Smooth muscle cell (in vitro differentiated cells): ENCODE measurements at regions not wholly inside any gene's neighbourhood (a gene's known extent, or its start where the extent isn't known, plus 50 kb on each side); places are given as distances from the start of the nearest gene placed in this dataset.

Experiments
- DNase-seq: peaks from one replicate; lab custom pipeline; 2025; ENCODE audit not compliant: unreplicated experiment; lab: John Stamatoyannopoulos, UW
- H2AFZ ChIP-seq: fragments of 200-600 bp; sonication (generic); 2 replicates; pipeline ENCODE4 v1.6.0; 2016; ENCODE audit warnings: antibody characterized with exemption, low read depth, mild to moderate bottlenecking
- H3F3A ChIP-seq: fragments of 200-600 bp; sonication (generic); 2 replicates; pipeline ENCODE4 v1.6.0; 2017; ENCODE audit warnings: antibody characterized with exemption, low read depth
- H3K27ac ChIP-seq: fragments of 200-600 bp; sonication (generic); 2 replicates; pipeline ENCODE4 v1.5.1; 2016; ENCODE audit warnings: low read depth, mild to moderate bottlenecking
- H3K27me3 ChIP-seq: fragments of 200-600 bp; sonication (generic); 2 replicates; pipeline ENCODE4 v1.6.1; 2016; ENCODE audit warnings: low read depth, mild to moderate bottlenecking
- H3K36me3 ChIP-seq: fragments of 200-600 bp; sonication (generic); 2 replicates; pipeline ENCODE4 v1.5.1; 2016; ENCODE audit warnings: low read depth
- H3K4me1 ChIP-seq: fragments of 200-600 bp; sonication (generic); 2 replicates; pipeline ENCODE4 v1.5.1; 2016; ENCODE audit warnings: low read depth
- H3K4me2 ChIP-seq: fragments of 200-600 bp; sonication (generic); 2 replicates; pipeline ENCODE4 v1.6.0; 2016; ENCODE audit warnings: mild to moderate bottlenecking
- H3K4me3 ChIP-seq: fragments of 200-600 bp; sonication (generic); 2 replicates; pipeline ENCODE4 v1.5.1; 2016; ENCODE audit warnings: mild to moderate bottlenecking
- H3K79me2 ChIP-seq: fragments of 200-600 bp; sonication (generic); 2 replicates; pipeline ENCODE4 v1.6.0; 2016; ENCODE audit warnings: low read depth, mild to moderate bottlenecking
- H3K9ac ChIP-seq: fragments of 200-600 bp; sonication (generic); 2 replicates; pipeline ENCODE4 v1.6.0; 2016; ENCODE audit warnings: low read depth
- H3K9me3 ChIP-seq: fragments of 200-600 bp; sonication (generic); replicated peaks from 2 replicates; pipeline ENCODE4 v1.5.1; 2016; ENCODE audit warnings: low read depth
- H4K20me1 ChIP-seq: fragments of 200-600 bp; sonication (generic); 2 replicates; pipeline ENCODE4 v1.6.0; 2016; ENCODE audit warnings: low read depth
- WGBS: methylation state at CpG from one replicate; pipeline ENCODE4 v1.1.7; 2016; ENCODE audit warnings: low lambda C conversion rate; 5-methylcytosine and 5-hydroxymethylcytosine counted together
- TF ChIP-seq, protein P1 (sequence below): fragments of 200-600 bp; sonication (generic); IDR thresholded peaks from 2 replicates; pipeline ENCODE4 v1.5.1; 2017; ENCODE audit warnings: borderline replicate concordance, mild to moderate bottlenecking, antibody characterized with exemption; ENCODE audit not compliant: insufficient read depth, poor library complexity, severe bottlenecking

GRCh38 chr4:125707397-125707796 lies 392.6 kb downstream of the FAT4 start:
- TF ChIP-seq, protein P1, sequence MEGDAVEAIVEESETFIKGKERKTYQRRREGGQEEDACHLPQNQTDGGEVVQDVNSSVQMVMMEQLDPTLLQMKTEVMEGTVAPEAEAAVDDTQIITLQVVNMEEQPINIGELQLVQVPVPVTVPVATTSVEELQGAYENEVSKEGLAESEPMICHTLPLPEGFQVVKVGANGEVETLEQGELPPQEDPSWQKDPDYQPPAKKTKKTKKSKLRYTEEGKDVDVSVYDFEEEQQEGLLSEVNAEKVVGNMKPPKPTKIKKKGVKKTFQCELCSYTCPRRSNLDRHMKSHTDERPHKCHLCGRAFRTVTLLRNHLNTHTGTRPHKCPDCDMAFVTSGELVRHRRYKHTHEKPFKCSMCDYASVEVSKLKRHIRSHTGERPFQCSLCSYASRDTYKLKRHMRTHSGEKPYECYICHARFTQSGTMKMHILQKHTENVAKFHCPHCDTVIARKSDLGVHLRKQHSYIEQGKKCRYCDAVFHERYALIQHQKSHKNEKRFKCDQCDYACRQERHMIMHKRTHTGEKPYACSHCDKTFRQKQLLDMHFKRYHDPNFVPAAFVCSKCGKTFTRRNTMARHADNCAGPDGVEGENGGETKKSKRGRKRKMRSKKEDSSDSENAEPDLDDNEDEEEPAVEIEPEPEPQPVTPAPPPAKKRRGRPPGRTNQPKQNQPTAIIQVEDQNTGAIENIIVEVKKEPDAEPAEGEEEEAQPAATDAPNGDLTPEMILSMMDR = no peak
- Histone ChIP-seq H3K36me3 (no peaks in the 10 kb centered on the region), H3K4me1 (no peaks in the 10 kb centered on the region), H3K27ac (no peak overlapping the region), H3F3A (peaks cover 6% of the 10 kb centered on the region), H3K27me3 (no peaks in the 10 kb centered on the region), H3K4me2 (no peak overlapping the region), H2AFZ (no peak overlapping the region), H4K20me1 (no peaks in the 10 kb centered on the region), H3K9me3 (no peaks in the 10 kb centered on the region), H3K79me2 (no peaks in the 10 kb centered on the region), H3K4me3 (no peak overlapping the region), H3K9ac (no peak overlapping the region)
- no peak for DNase-seq
- WGBS = 97% methylated on average over 17 of the region's 17 CpGs

- DNase-seq = no peak
- no peaks in the 10 kb centered on the region for H3K79me2 ChIP-seq
- no peaks in the 10 kb centered on the region for H3F3A ChIP-seq
- no peak overlapping the region for H3K4me3 ChIP-seq
- TF ChIP-seq, protein P1 = no peak
- H3K4me2 ChIP-seq = no peak overlapping the region
- H2AFZ ChIP-seq = no peak overlapping the region
- no peaks in the 10 kb centered on the region for H3K4me1 ChIP-seq
- H3K27ac ChIP-seq = no peak overlapping the region
- H3K36me3 ChIP-seq = no peaks in the 10 kb centered on the region
- no peaks in the 10 kb centered on the region for H3K27me3 ChIP-seq
- no peaks in the 10 kb centered on the region for H4K20me1 ChIP-seq
- H3K9me3 ChIP-seq = no peaks in the 10 kb centered on the region
- H3K9ac ChIP-seq = no peak overlapping the region
Measured at GRCh38 chr4:125710766-125711165, 396.0 kb downstream of the FAT4 start.

GRCh38 chr4:125714049-125714448 lies 399.3 kb downstream of the FAT4 start:
- WGBS = 95% methylated on average over 3 of the region's 3 CpGs
- Histone ChIP-seq H3K27ac (no peak overlapping the region), H4K20me1 (no peaks in the 10 kb centered on the region), H3K4me2 (no peak overlapping the region), H2AFZ (no peak overlapping the region), H3K27me3 (no peaks in the 10 kb centered on the region), H3K36me3 (no peaks in the 10 kb centered on the region), H3K9ac (no peak overlapping the region), H3K9me3 (no peaks in the 10 kb centered on the region), H3F3A (no peaks in the 10 kb centered on the region), H3K4me3 (no peak overlapping the region), H3K4me1 (no peaks in the 10 kb centered on the region), H3K79me2 (no peaks in the 10 kb centered on the region)
- TF ChIP-seq, protein P1 = no peak
- no peak for DNase-seq

GRCh38 chr4:125714845-125715244 lies 400.1 kb downstream of the FAT4 start:
- Histone ChIP-seq H2AFZ (no peak overlapping the region), H3K27ac (no peak overlapping the region), H3K4me1 (no peaks in the 10 kb centered on the region), H3K36me3 (no peaks in the 10 kb centered on the region), H3K27me3 (no peaks in the 10 kb centered on the region), H3F3A (no peaks in the 10 kb centered on the region), H4K20me1 (no peaks in the 10 kb centered on the region), H3K4me2 (no peak overlapping the region), H3K9ac (no peak overlapping the region), H3K4me3 (no peak overlapping the region), H3K9me3 (no peaks in the 10 kb centered on the region), H3K79me2 (no peaks in the 10 kb centered on the region)
- DNase-seq = no peak
- TF ChIP-seq, protein P1 = no peak
